HEK293 (cell line): ENCODE measurements at regions not wholly inside any gene's neighbourhood (a gene's known extent, or its start where the extent isn't known, plus 50 kb on each side); places are given as distances from the start of the nearest gene placed in this dataset.

Experiments
- CTCF ChIA-PET: fragments of 350-600 bp; formaldehyde crosslinking; extraction: SDS; loops from one replicate; lab custom pipeline; 2021; ENCODE audit warnings: antibody characterized with exemption; lab: Yijun Ruan, JAX
- POLR2A ChIA-PET: fragments of 300-600 bp; formaldehyde crosslinking; extraction: SDS; loops from one replicate; lab custom pipeline; 2020; ENCODE audit warnings: antibody characterized with exemption, inconsistent platforms; lab: Yijun Ruan, JAX
- H3K27ac ChIP-seq: fragments of 200-500 bp; sonication (Bioruptor generic); 2 replicates; pipeline ENCODE4 v1.5.1; 2014; ENCODE audit warnings: low read depth, low read length, control low read depth, inconsistent platforms; ENCODE audit errors: extremely low read depth
- H3K36me3 ChIP-seq, 2 experiments: fragments of 200-500 bp in 1 of 2; sonication (Bioruptor generic) in 1 of 2; 1 replicate in 1 of 2; 2 replicates in 1 of 2; pipeline ENCODE4 v1.5.1; 2014 to 2017; ENCODE audit warnings: inconsistent platforms in 2 of 2, low read length in 2 of 2; ENCODE audit not compliant: control insufficient read depth in 2 of 2, insufficient read depth in 1 of 2
- H3K4me1 ChIP-seq: fragments of 200-500 bp; sonication (Bioruptor generic); 2 replicates; pipeline ENCODE4 v1.5.1; 2014; ENCODE audit warnings: mild to moderate bottlenecking, low read length, inconsistent platforms; ENCODE audit not compliant: control insufficient read depth, insufficient read depth
- H3K4me3 ChIP-seq: 2 replicates; pipeline ENCODE4 v1.5.1; 2011; ENCODE audit warnings: low read depth, mild to moderate bottlenecking, control low read depth, low read length, moderate library complexity
- H3K9me3 ChIP-seq: fragments of 200-500 bp; sonication (Bioruptor generic); 2 replicates; pipeline ENCODE4 v1.5.1; 2014; ENCODE audit warnings: low read depth, low read length, inconsistent platforms; ENCODE audit not compliant: control insufficient read depth, insufficient read depth
- ATF2 ChIP-seq: fragments of 450-650 bp; formaldehyde crosslinking; IDR thresholded peaks from 2 replicates; pipeline ENCODE4 v1.5.1; 2016; ENCODE audit warnings: missing biosample characterization, missing genetic modification characterization, low read depth
- PRDM10 ChIP-seq: fragments of 450-650 bp; formaldehyde crosslinking; IDR thresholded peaks from 2 replicates; pipeline ENCODE4 v1.5.1; 2016; ENCODE audit warnings: missing biosample characterization, missing genetic modification characterization
- SALL2 ChIP-seq: fragments of 450-650 bp; formaldehyde crosslinking; IDR thresholded peaks from 2 replicates; pipeline ENCODE4 v1.5.0; 2017; ENCODE audit warnings: missing biosample characterization, mild to moderate bottlenecking, missing genetic modification characterization, borderline replicate concordance
- ZBTB10 ChIP-seq: fragments of 450-650 bp; formaldehyde crosslinking; IDR thresholded peaks from 2 replicates; pipeline ENCODE4 v1.5.1; 2016; ENCODE audit warnings: missing biosample characterization, missing genetic modification characterization
- ZNF169 ChIP-seq: fragments of 450-650 bp; formaldehyde crosslinking; IDR thresholded peaks from 2 replicates; pipeline ENCODE4 v1.5.1; 2016; ENCODE audit warnings: missing biosample characterization, missing genetic modification characterization
- ZNF292 ChIP-seq: fragments of 450-650 bp; formaldehyde crosslinking; IDR thresholded peaks from 2 replicates; pipeline ENCODE4 v1.5.1; 2016; ENCODE audit warnings: low read depth, missing biosample characterization, missing genetic modification characterization, borderline replicate concordance
- ZNF423 ChIP-seq: fragments of 450-650 bp; formaldehyde crosslinking; IDR thresholded peaks from 2 replicates; pipeline ENCODE4 v1.5.1; 2016; ENCODE audit warnings: missing biosample characterization, missing genetic modification characterization
- ZNF473 ChIP-seq: fragments of 450-650 bp; formaldehyde crosslinking; IDR thresholded peaks from 2 replicates; pipeline ENCODE4 v1.5.1; 2017; ENCODE audit warnings: missing biosample characterization, missing genetic modification characterization
- ZNF488 ChIP-seq: fragments of 450-650 bp; formaldehyde crosslinking; IDR thresholded peaks from 2 replicates; pipeline ENCODE4 v1.5.1; 2016; ENCODE audit warnings: missing biosample characterization, missing genetic modification characterization
- ZNF518A ChIP-seq: fragments of 450-650 bp; formaldehyde crosslinking; conservative IDR thresholded peaks from 2 replicates; pipeline ENCODE4 v1.5.1; 2016; ENCODE audit warnings: low read depth, missing biosample characterization, missing genetic modification characterization
- ZNF580 ChIP-seq: fragments of 450-650 bp; formaldehyde crosslinking; IDR thresholded peaks from 2 replicates; pipeline ENCODE4 v1.5.1; 2016; ENCODE audit warnings: missing biosample characterization, missing genetic modification characterization
- ZNF792 ChIP-seq: fragments of 450-650 bp; formaldehyde crosslinking; IDR thresholded peaks from 2 replicates; pipeline ENCODE4 v1.5.1; 2016; ENCODE audit warnings: missing biosample characterization, missing genetic modification characterization
- ZNF830 ChIP-seq: fragments of 450-650 bp; IDR thresholded peaks from 2 replicates; pipeline ENCODE4 v1.5.0; 2018; ENCODE audit warnings: missing biosample characterization, missing genetic modification characterization, low read depth, mild to moderate bottlenecking, moderate library complexity
- ZXDB ChIP-seq: fragments of 450-650 bp; formaldehyde crosslinking; IDR thresholded peaks from 2 replicates; pipeline ENCODE4 v1.5.1; 2016; ENCODE audit warnings: missing biosample characterization, missing genetic modification characterization

GRCh38 chr5:110054240-110054639 lies 364.5 kb downstream of the MAN2A1 start (continued):
- no peak for TF ChIP-seq ZNF488 (tag by site-specific recombination)
- TF ChIP-seq ATF2 (tag by site-specific recombination): no peak
- TF ChIP-seq ZBTB10 (tag by site-specific recombination): no peak
- no peak for TF ChIP-seq ZNF169 (tag by site-specific recombination)

GRCh38 chr5:110055302-110055701 lies 365.6 kb downstream of the MAN2A1 start:
- H3K9me3 ChIP-seq: no peaks in the 10 kb centered on the region
- no peaks in the 10 kb centered on the region for H3K36me3 ChIP-seq
- ChIA-PET POLR2A (no interaction called here), CTCF (interaction anchor here (0.9 to 1.3 kb wide), 2 partner anchors 8 to 9 kb away, joined by 3 to 4 read pairs; no protein-coding TSS in a partner anchor)
- no peak overlapping the region for H3K4me3 ChIP-seq
- no peaks in the 10 kb centered on the region for H3K4me1 ChIP-seq
- TF ChIP-seq SALL2 (tag by site-specific recombination) (no peak), ZNF423 (tag by site-specific recombination) (no peak), ZNF792 (tag by site-specific recombination) (no peak), ZNF518A (tag by site-specific recombination) (no peak), ZNF292 (tag by site-specific recombination) (no peak), ZXDB (tag by site-specific recombination) (no peak), PRDM10 (tag by site-specific recombination) (no peak), ZNF830 (tag by site-specific recombination) (no peak), ZNF580 (tag by site-specific recombination) (no peak), ZNF473 (tag by site-specific recombination) (no peak)
- H3K27ac ChIP-seq: no peak overlapping the region
